Testis (tissue), 2 donors: ENCODE measurements at regions not wholly inside any gene's neighbourhood (a gene's known extent, or its start where the extent isn't known, plus 50 kb on each side); places are given as distances from the start of the nearest gene placed in this dataset.

Source experiments
- CTCF ChIP-seq, 3 experiments: fragments of 450-650 bp in 2 of 3; fragments of 200-600 bp in 1 of 3; sonication (generic) in 1 of 3; IDR thresholded peaks; one replicate each; pipeline ENCODE4 v1.5.1; 2016 to 2019; ENCODE audit warnings: antibody characterized with exemption in 3 of 3, mild to moderate bottlenecking in 2 of 3, moderate library complexity in 1 of 3
- POLR2A ChIP-seq: fragments of 450-650 bp; IDR thresholded peaks from one replicate; pipeline ENCODE4 v1.6.1; 2017; ENCODE audit warnings: antibody characterized with exemption, mild to moderate bottlenecking, moderate library complexity

GRCh38 chr3:117114517-117115265, 405.1 kb downstream of the TUSC7 start:
- no peak for TF ChIP-seq CTCF (IDR thresholded peaks at IDR 0.05)
- TF ChIP-seq POLR2A: no peak
